Non-pigmented ciliary epithelial cell (primary cell): ENCODE measurements at regions not wholly inside any gene's neighbourhood (a gene's known extent, or its start where the extent isn't known, plus 50 kb on each side); places are given as distances from the start of the nearest gene placed in this dataset.

Experiments used
- DNase-seq: peaks from one replicate; pipeline ENCODE4 v3.0.0-alpha.2; 2010; ENCODE audit warnings: low read depth

DNA sequence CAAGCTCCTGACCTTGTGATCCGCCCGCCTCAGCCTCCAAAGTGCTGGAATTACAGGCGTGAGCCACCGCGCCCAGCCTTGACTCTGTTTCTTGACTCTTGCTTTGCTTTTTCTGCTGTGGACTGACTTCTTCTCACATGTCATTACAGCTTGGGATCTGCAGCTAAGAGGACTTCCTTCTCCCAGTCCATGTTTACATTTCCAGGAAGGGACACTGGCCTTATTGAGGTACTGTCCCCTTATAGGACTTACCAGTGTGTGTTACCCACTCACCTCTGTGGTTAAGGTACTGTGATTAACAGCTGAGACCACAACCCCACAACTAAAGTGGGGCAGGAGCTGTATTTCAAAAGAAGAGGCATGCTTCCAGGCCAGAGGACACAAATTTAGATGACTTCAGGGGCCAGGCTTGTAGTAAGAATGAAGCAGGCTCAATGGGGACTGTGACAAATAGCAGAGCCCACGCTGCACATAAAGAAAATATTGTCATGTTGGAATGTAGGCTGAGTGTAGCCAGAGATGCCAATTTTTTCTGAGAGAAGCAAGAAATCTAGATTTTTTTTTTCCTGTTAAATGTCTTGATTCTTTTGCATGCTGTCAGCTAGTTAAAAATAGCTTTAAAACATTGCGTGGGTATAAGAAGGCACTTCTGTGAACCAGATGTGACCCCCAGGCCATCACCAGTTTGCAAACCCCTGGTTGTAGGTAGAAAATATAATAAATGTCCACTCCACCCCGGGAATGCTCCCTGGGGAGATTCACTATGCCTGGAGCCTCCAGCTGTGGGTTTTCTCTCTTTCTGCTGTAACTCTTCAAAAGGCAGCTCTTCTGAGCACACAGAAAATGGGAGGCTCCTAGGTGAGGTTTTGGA lies 75.0 kb downstream of the PTPDC1 start:
- no peak for DNase-seq

DNA sequence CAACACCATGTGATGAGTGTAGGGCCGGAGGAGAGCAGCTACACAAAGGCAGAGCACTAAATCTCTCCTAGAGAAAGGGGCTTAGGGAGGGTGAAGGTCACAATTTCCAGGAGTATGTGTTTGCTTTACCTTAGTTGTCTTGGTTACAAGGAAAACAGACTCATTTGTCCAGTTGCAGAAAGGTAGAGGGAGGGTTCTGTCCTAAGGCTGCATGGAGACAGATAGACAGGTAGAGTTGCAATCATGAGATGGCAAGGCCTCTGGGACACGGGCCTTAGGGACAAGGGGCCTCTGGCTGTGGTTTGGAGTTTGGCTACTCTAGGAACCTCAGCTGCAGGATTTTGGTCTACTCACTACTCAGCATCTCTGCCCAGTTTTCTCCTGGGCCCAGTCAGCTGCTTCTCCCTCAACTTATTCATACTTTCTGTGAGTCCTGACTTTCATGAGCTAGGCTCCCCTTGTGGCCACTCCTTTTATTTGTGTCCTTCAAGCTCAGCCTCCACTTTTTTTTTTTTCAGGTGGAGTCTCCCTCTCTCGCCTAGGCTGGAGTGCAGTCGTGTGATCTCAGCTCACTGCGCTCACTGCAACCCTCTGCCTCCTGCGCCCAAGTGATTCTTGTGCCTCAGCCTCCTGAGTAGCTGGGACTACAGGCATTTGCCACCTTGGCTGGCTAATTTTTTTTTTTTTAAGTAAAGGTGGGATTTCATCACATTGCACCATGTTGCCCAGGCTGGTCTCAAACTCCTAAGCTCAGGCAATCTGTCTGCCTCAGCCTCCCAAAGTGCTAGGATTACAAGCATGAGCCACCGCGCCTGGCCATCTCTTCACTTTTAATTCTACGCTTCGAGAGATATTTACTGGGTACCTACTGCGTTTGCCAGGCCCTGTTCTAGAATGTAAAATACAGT lies 76.6 kb downstream of the PTPDC1 start:
- DNase-seq = no peak

- no peak for DNase-seq
Measured at GRCh38 chr9:94161673-94162072, 77.4 kb downstream of the PTPDC1 start.

- no peak for DNase-seq
Measured at GRCh38 chr9:94164806-94165549, 80.7 kb downstream of the PTPDC1 start.

- peak; percentile 93 for DNase-seq
Measured at GRCh38 chr9:94165592-94166235, 81.5 kb downstream of the PTPDC1 start.

DNA sequence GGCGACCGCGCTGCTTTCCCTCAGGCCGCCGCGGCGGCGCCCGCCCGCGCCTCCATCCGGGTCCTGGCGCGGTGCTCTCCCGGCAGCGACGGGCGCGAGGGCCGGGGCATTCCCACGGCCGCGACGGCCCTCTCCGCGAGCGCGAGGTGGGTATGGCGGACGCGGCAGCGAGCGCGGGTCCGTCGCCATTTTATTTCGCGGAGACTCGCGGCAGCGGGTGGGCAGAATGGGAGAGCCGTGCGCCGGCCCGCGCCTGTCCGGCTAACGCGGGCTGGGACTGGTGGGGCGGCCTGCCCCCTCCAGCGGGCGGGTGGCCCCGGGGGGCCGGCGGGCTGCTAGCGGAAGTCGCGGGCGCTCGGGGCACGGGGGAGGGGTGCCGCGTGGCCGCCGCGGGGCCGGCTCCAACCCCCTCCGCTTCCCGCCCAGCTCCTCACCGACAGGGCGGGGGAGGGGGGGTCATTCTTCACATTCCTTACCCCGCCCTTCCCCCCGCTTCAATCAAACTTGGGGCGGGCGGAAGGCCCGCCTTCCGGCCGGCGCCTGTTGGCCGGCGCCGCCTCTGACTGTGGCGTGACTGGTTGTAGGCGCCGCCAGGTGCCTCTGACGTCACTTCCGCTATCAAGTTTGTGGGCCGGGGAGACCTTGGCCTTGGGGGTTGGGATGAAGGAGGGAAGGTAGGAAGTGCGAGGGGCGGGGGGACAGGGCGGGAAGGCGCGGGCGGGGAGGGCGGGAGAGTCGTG lies 82.1 kb downstream of the PTPDC1 start:
- DNase-seq = peak; percentile 95

GRCh38 chr9:94166976-94167346 lies 82.7 kb downstream of the PTPDC1 start:
- DNase-seq = no peak

DNA sequence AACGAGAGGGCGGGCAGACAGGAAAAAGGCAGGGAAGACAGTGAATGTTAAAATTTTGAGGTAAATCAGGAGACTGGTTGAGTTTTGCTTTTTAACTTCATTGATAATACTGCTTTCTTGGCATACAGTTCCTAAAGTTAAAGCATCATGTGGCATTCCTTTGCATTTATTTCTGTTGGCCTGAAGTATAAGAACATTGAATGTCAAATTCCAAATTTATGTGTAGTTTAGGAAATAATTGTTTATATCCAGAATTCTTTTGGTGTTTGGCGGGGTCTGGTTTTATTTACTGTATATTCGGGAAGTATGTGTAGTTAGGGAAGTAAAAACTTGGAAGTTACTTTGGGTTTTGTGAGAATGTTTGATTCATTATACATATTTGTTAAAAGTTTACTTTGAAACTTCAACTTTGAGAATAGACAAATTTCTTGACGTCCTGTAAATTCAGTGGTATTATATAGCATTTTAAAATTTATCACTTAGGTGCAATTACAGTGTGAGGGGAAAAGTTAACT lies 83.2 kb downstream of the PTPDC1 start:
- DNase-seq = no peak

GRCh38 chr9:94168203-94169000 lies 84.1 kb downstream of the PTPDC1 start:
- no peak for DNase-seq

DNA sequence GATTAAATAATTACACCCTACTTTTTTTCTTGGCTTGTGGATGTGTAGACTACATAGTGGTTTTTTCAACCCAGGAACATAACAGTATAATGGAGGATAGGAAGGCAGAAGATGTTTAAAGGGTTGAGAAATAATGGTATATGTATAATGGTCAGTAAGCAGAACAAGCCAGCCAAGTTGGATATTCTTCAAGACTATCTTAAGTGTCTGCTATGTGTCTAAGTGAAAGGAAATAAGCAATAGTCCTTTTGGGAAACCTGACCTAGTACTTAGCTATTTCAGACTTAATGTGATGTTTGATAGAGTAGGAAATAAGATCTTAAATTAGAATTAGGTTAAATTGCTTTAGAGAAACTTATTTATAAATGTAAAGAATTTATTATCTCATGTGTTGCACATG lies 85.7 kb downstream of the PTPDC1 start:
- DNase-seq = no peak

GRCh38 chr9:94173632-94174031 lies 85.5 kb upstream of the ZNF169 start:
- no peak for DNase-seq

- DNase-seq = no peak
Measured at GRCh38 chr9:94174164-94174563, 84.9 kb upstream of the ZNF169 start.

- DNase-seq = peak; percentile 15
Measured at GRCh38 chr9:94175669-94176068, 83.4 kb upstream of the ZNF169 start.

DNA sequence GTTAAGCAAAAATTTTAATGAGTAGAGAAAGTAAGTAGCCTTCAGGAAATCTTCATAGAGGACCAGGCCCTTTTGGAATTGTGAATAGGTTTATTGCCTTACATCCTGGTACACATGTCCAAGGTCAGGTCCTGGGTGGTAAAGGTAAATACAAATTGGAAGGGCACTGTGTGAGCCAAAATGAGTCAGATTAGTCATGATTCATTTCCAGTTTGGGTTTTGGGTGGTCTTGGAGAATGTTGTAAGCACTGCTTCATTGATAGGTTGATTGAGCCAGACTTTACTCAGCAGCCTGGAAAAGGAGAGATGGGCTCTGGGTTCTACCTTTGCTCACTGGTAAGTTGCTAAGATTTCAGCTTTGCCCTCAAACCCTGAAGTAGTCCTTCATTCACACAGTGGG lies 82.5 kb upstream of the ZNF169 start:
- no peak for DNase-seq

DNA sequence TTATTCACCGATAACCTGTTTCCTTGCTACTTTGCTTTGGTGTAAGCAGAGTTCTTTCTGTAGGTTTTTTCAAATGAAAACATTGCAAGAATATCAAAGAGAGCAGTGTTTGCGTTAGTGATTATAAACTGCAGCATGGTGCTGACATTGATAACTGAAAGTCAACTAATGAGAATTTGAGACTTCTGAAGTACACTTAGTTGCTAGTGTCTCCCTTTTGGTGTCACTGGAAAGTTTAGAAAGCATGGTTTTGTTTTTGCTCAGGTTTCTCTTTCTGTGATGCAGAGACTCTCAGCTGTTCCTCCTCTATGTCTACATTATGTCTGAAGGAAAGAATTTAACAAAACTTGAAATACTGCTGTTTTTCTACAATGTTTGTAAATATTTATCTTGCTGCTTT lies 80.2 kb upstream of the ZNF169 start:
- DNase-seq = no peak

DNA sequence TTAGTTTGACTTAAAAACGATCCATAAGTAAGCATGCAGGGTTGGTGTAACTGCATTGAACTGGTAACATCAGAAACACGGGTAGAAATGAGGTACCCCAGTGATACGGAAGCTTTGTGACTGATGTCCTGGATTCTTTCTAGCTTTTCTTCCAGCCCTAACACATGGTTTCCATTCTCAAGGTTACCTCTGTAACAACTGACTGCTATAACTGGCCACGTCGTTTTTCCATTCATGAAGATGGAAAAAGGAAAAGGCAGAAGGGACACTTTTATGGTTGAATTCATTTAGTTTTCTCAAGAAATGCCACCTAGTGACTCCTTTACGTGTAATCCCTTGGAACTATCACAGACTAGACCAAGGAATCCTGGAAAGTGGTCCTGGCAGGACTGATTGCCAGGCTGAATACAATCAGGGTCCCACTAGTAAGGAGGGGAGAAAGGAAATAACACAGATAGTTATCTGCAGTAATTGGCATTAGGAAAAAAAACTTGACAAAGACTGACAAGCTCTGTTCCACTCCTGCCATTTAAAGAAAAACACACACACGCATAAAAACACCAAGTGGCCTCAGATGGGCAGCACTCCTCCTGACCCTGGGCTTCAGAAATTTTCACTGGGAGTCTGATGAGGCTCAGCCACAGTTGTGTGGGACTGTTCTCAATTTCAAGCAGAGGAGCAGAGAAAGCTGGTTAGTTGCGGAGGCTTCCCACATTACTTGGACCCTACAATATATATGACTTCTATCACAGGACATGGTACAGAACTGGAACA lies 77.5 kb upstream of the ZNF169 start:
- no peak for DNase-seq

DNA sequence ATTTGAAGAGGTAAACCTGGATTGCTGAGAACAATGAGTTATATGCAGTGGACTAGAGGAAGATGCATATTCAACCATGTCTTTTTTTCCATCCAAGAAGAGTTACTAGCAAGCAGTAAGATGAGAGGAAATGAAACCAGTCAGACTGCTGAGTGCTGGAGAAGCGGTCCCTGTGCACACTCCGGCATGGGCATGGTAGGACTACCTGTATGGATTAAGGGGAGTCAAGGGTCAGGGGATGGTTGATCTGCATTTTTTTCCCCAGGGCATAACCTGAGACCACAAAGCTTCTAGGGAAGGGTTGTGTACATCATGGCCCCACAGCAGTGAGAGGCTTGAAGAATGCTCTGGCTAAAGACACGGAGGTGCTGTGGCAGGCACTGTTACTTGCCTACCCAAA lies 76.6 kb upstream of the ZNF169 start:
- no peak for DNase-seq

DNA sequence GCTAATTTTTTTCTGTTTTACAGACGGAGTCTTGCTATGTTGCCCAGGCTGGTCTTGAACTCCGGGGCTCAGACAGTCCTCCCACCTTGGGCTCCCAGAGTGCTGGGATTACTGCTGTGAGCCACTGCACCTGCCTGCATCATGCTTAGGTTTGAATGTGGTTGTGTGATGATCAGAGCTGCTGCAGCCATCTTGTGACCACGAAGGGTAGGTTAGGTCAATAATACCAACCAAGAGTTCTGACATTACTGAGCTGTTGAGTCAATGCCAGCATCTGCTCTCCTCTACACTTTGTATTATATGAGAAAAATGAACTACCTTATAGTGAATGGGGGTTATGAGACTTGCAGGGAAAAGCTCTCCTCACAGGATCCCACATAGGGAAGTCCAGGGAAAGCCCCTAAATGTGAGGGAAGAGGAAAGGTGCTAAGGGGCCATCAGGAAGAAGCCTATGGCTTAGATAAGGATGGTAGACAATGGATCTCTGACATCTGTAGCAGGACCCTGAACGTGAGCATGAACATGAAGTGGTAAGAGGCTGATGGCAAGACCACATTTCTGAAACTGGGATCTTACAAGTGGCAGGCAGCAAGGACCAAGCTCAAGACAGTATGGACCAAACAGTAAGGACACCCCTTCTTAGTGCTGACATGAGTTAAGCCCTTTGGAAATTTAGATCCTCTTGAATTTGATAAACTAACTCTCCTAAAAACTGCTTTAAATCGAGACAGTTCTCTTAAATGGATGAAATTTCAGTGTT lies 75.7 kb upstream of the ZNF169 start:
- DNase-seq = no peak

DNA sequence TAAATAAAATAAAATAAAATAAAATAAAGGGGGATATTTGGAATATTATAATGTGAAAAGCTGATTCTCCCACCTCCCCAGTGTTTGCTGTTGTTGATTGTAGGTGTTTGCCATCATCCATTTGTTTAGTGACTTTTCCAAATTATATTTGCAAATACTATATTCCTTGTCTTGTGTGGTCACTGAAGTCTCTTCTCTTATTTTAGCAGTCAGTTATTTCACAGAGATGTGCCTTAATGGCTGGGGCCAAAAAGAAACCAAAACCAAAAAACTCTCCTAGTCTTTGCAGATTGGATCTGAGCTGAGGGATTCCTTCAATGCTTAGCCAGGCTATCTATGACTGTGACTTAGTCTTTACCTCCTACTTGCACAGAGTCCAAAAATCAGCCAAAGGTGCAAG lies 70.9 kb upstream of the ZNF169 start:
- DNase-seq = no peak
